Endothelial cell of umbilical vein (primary cell): ENCODE measurements at regions not wholly inside any gene's neighbourhood (a gene's known extent, or its start where the extent isn't known, plus 50 kb on each side); places are given as distances from the start of the nearest gene placed in this dataset.

ENCODE experiments used
- BruUV-seq: library from RNA; stranded (reverse); fragments of 400-500 nt; replicated peaks from 2 replicates; lab custom pipeline; 2021; lab: Mats Ljungman, UMichigan
- CTCF ChIA-PET: fragments of 300-600, 350-600 bp; sonication (Branson Sonifier 250); formaldehyde crosslinking; loops from one replicate; lab custom pipeline; 2021; ENCODE audit warnings: antibody characterized with exemption, inconsistent platforms; lab: Charles Lee
- POLR2A ChIA-PET: fragments of 300-600, 350-600 bp; sonication (Branson Sonifier 250); formaldehyde crosslinking; loops from one replicate; lab custom pipeline; 2021; ENCODE audit warnings: antibody characterized with exemption, inconsistent platforms; lab: Charles Lee
- DNase-seq: peaks from one replicate; pipeline ENCODE4 v3.0.0-alpha.2; 2011; ENCODE audit warnings: low read depth, low spot score
- FAIRE-seq: peaks from 2 replicates; lab custom pipeline; 2011; peaks lifted over from hg19 to GRCh38; lab: Jason Lieb, UNC
- H2AFZ ChIP-seq: 2 replicates; pipeline ENCODE4 v1.6.0; 2012; ENCODE audit warnings: low read depth, low read length, control low read depth, inconsistent platforms
- H3K27ac ChIP-seq: 2 replicates; pipeline ENCODE4 v1.5.1; 2011; ENCODE audit warnings: low read depth, mild to moderate bottlenecking, control low read depth, low read length, moderate library complexity; ENCODE audit not compliant: insufficient read depth
- H3K27me3 ChIP-seq, 2 experiments: 2 replicates each; pipeline versions ENCODE4 v1.6.0 to v1.6.1; 2011; ENCODE audit warnings: low read length in 2 of 2, mixed read lengths in 1 of 2; ENCODE audit not compliant: control insufficient read depth in 2 of 2, insufficient read depth in 2 of 2
- H3K36me3 ChIP-seq, 2 experiments: 2 replicates in 1 of 2; 3 replicates in 1 of 2; pipeline ENCODE4 v1.5.1; 2011; ENCODE audit warnings: low read length in 2 of 2, mild to moderate bottlenecking in 1 of 2, moderate library complexity in 1 of 2; ENCODE audit not compliant: control insufficient read depth in 2 of 2, insufficient read depth in 2 of 2; ENCODE audit errors: extremely low read depth in 1 of 2
- H3K4me1 ChIP-seq: 3 replicates; pipeline ENCODE4 v1.5.1; 2011; ENCODE audit warnings: mild to moderate bottlenecking, low read length; ENCODE audit not compliant: control insufficient read depth, insufficient read depth; ENCODE audit errors: extremely low read depth
- H3K4me2 ChIP-seq: 2 replicates; pipeline ENCODE4 v1.6.1; 2011; ENCODE audit warnings: low read length, control low read depth, mixed read lengths; ENCODE audit not compliant: insufficient read depth
- H3K4me3 ChIP-seq, 3 experiments: fragments of 200-600 bp in 1 of 3; sonication (generic), shearing (Covaris generic) in 1 of 3; replicated peaks in 1 of 3; 2 replicates each; pipeline ENCODE4 v1.5.1; 2011 to 2016; ENCODE audit warnings: control low read depth in 3 of 3, low read length in 3 of 3, mild to moderate bottlenecking in 2 of 3, inconsistent platforms in 1 of 3, low read depth in 1 of 3, moderate library complexity in 1 of 3; ENCODE audit not compliant: insufficient read depth in 1 of 3
- H3K79me2 ChIP-seq: 2 replicates; pipeline ENCODE4 v1.6.0; 2012; ENCODE audit warnings: low read length, inconsistent platforms; ENCODE audit not compliant: control insufficient read depth, insufficient read depth
- H3K9ac ChIP-seq: replicated peaks from 2 replicates; pipeline ENCODE3; 2011; ENCODE audit warnings: low read length, control low read depth; ENCODE audit not compliant: insufficient read depth; ENCODE audit errors: extremely low read depth
- H3K9me1 ChIP-seq: replicated peaks from 3 replicates; pipeline ENCODE4 v1.6.0; 2011; ENCODE audit warnings: mild to moderate bottlenecking, low read length; ENCODE audit not compliant: control insufficient read depth, insufficient read depth; ENCODE audit errors: extremely low read depth
- H3K9me3 ChIP-seq: replicated peaks from 2 replicates; pipeline ENCODE4 v1.5.1; 2012; ENCODE audit warnings: low read length, inconsistent platforms; ENCODE audit not compliant: control insufficient read depth, insufficient read depth
- H4K20me1 ChIP-seq: replicated peaks from 2 replicates; pipeline ENCODE3; 2011; ENCODE audit warnings: mild to moderate bottlenecking, low read length; ENCODE audit not compliant: control insufficient read depth, insufficient read depth; ENCODE audit errors: extremely low read depth
- EZH2 ChIP-seq: IDR thresholded peaks from 2 replicates; pipeline ENCODE4 v1.6.1; 2012; ENCODE audit warnings: borderline replicate concordance, low read depth, mild to moderate bottlenecking, moderate library complexity, low read length, inconsistent platforms; ENCODE audit not compliant: severe bottlenecking
- FOS ChIP-seq: IDR thresholded peaks from 2 replicates; pipeline ENCODE4 v1.6.1; 2011; ENCODE audit warnings: mild to moderate bottlenecking, low read length, moderate library complexity, borderline replicate concordance; ENCODE audit not compliant: insufficient read depth
- GATA2 ChIP-seq: IDR thresholded peaks from 2 replicates; pipeline ENCODE4 v1.7.0; 2011; ENCODE audit warnings: low read depth, mild to moderate bottlenecking, moderate library complexity, mixed read lengths, low read length; ENCODE audit not compliant: insufficient read length, insufficient read depth
- JUN ChIP-seq: IDR thresholded peaks from 2 replicates; pipeline ENCODE4 v1.6.1; 2011; ENCODE audit warnings: borderline replicate concordance, low read depth; ENCODE audit not compliant: insufficient read length, insufficient read depth
- MYC ChIP-seq: IDR thresholded peaks from one replicate; pipeline ENCODE4 v1.6.1; 2011; ENCODE audit warnings: mild to moderate bottlenecking, low read depth, low read length
- POLR2A ChIP-seq: IDR thresholded peaks from 2 replicates; pipeline ENCODE4 v1.6.1; 2012; ENCODE audit warnings: low read depth, mild to moderate bottlenecking, control low read depth, low read length
- POLR2AphosphoS5 ChIP-seq: IDR thresholded peaks from 2 replicates; pipeline ENCODE4 v1.6.1; 2012; ENCODE audit warnings: low read depth, mild to moderate bottlenecking, control low read depth, low read length, moderate library complexity; ENCODE audit not compliant: insufficient read depth
- dilution Hi-C: fragments of 300-500 bp; cut with MboI; formaldehyde crosslinking; loops from one replicate; pipeline ENCODE4 v1.15.0; 2019; ENCODE audit warnings: low sequenced_read_pairs; ENCODE audit not compliant: extremely low pct_ligation_motif_present
- intact Hi-C: fragments of 100-400 bp; cut with micrococcal nuclease; formaldehyde crosslinking; loops from one replicate; pipeline ENCODE4 v1.10.0; 2022
- TF ChIP-seq, protein P1 (sequence below): IDR thresholded peaks from 2 replicates; pipeline ENCODE4 v1.6.1; 2011; ENCODE audit not compliant: insufficient read depth, insufficient read length
- TF ChIP-seq, protein P2 (sequence below), 2 donors: IDR thresholded peaks; 1 replicate in 1 of 2; 2 replicates in 1 of 2; pipeline ENCODE4 v1.5.1; 2011; ENCODE audit warnings: low read length in 2 of 2, mild to moderate bottlenecking in 2 of 2, moderate library complexity in 2 of 2, control low read depth in 1 of 2, inconsistent platforms in 1 of 2, low read depth in 1 of 2; ENCODE audit not compliant: insufficient read depth in 1 of 2; ENCODE audit errors: extremely low read depth in 1 of 2

DNA sequence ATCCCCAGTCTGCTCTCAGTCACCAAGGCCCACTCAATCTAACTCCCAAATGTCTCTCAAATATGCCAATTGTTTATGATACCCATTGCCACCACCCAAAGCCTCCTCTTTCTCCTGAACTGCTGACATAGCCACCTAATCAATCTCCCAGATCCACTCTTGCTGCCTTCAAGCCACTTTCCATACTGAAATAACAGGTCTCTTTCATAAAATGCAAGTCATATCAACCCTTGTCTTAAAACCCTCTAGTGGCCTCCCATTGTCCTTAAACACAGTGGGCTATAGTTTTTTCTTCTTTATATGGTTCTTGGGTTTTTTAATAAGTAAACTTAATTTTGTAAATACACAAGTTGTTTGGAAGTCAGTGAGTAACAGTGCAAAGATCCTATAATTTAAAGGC is 155.2 kb upstream of the ZC3H12C start:
- Histone ChIP-seq H3K4me2 (no peak overlapping the region), H3K9me1 (no peaks in the 10 kb centered on the region), H3K36me3 (no peaks in the 10 kb centered on the region), H3K9me3 (no peaks in the 10 kb centered on the region), H3K4me1 (no peaks in the 10 kb centered on the region), H3K79me2 (no peaks in the 10 kb centered on the region), H3K4me3 (no peak overlapping the region), H3K27me3 (no peaks in the 10 kb centered on the region), H2AFZ (no peak overlapping the region), H4K20me1 (no peaks in the 10 kb centered on the region), H3K27ac (no peak overlapping the region), H3K9ac (no peak overlapping the region)
- DNase-seq (no peak), FAIRE-seq (no peak)
- dilution Hi-C loops (no loop called here), intact Hi-C loops (loop anchor here (2.0 to 10.0 kb wide), 3 partner anchors 233 to 1066 kb away; no protein-coding TSS in a partner anchor)
- ChIA-PET CTCF (interaction anchor here (1.0 to 3.8 kb wide), 2 partner anchors 83 to 86 kb away, joined by 6 to 37 read pairs; no protein-coding TSS in a partner anchor), POLR2A (no interaction called here)
- TF ChIP-seq GATA2 (no peak), POLR2AphosphoS5 (no peak), POLR2A (no peak), JUN (no peak), MYC (no peak), EZH2 (no peak), FOS (no peak)
- TF ChIP-seq, protein P1, sequence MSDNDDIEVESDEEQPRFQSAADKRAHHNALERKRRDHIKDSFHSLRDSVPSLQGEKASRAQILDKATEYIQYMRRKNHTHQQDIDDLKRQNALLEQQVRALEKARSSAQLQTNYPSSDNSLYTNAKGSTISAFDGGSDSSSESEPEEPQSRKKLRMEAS, result no peak
- TF ChIP-seq, protein P2, sequence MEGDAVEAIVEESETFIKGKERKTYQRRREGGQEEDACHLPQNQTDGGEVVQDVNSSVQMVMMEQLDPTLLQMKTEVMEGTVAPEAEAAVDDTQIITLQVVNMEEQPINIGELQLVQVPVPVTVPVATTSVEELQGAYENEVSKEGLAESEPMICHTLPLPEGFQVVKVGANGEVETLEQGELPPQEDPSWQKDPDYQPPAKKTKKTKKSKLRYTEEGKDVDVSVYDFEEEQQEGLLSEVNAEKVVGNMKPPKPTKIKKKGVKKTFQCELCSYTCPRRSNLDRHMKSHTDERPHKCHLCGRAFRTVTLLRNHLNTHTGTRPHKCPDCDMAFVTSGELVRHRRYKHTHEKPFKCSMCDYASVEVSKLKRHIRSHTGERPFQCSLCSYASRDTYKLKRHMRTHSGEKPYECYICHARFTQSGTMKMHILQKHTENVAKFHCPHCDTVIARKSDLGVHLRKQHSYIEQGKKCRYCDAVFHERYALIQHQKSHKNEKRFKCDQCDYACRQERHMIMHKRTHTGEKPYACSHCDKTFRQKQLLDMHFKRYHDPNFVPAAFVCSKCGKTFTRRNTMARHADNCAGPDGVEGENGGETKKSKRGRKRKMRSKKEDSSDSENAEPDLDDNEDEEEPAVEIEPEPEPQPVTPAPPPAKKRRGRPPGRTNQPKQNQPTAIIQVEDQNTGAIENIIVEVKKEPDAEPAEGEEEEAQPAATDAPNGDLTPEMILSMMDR (IDR thresholded peaks at IDR 0.05; ENCODE audit: extremely low read depth in 1 of 2, insufficient read depth in 1 of 2, low read depth in 1 of 2, low read length in 2 of 2), result no peak
- BruUV-seq, result no TSS peak
